ENCODE measurements at regions not wholly inside any gene's neighbourhood (a gene's known extent, or its start where the extent isn't known, plus 50 kb on each side); places are given as distances from the start of the nearest gene placed in this dataset.
"Not testable (repeated sequence)": the region's sequence is repeated elsewhere in the genome, so short reads cannot be mapped to it uniquely, and the experiment has no call there.

DNA sequence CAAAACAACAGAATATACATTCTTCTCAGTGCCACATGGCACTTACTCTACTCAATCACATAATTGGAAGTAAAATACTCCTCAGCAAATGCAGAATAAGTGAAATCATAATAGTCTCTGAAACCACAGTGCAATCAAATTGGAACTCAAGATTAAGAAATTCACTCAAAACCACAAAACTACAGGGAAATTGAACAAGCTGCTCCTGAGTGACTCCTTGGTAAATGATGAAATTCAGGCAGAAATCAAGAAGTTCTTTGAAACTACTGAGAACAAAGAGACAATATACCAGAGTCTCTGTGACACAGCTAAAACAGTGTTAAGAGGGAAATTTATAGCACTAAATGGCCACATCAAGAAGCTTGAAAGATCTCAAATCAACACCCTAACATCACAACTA, 125.4 kb downstream of the MTERF1 start:
- not testable (repeated sequence) for TF ChIP-seq EP300, POLR2AphosphoS5 (IDR thresholded peaks at IDR 0.05)
- TF ChIP-seq, protein P1, sequence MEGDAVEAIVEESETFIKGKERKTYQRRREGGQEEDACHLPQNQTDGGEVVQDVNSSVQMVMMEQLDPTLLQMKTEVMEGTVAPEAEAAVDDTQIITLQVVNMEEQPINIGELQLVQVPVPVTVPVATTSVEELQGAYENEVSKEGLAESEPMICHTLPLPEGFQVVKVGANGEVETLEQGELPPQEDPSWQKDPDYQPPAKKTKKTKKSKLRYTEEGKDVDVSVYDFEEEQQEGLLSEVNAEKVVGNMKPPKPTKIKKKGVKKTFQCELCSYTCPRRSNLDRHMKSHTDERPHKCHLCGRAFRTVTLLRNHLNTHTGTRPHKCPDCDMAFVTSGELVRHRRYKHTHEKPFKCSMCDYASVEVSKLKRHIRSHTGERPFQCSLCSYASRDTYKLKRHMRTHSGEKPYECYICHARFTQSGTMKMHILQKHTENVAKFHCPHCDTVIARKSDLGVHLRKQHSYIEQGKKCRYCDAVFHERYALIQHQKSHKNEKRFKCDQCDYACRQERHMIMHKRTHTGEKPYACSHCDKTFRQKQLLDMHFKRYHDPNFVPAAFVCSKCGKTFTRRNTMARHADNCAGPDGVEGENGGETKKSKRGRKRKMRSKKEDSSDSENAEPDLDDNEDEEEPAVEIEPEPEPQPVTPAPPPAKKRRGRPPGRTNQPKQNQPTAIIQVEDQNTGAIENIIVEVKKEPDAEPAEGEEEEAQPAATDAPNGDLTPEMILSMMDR (IDR thresholded peaks at IDR 0.05), result not testable (repeated sequence)

Measured in esophagus muscularis mucosa (tissue), 4 donors.